Ascending aorta (tissue), 2 donors: ENCODE measurements at regions not wholly inside any gene's neighbourhood (a gene's known extent, or its start where the extent isn't known, plus 50 kb on each side); places are given as distances from the start of the nearest gene placed in this dataset.

Experiments
- DNase-seq, 2 donors: peaks; one replicate each; pipeline ENCODE4 v3.0.0-alpha.2; 2019; ENCODE audit warnings: low spot score in 2 of 2
- H3K27ac ChIP-seq, 2 donors: fragments of 200-600 bp; sonication (generic); one replicate each; pipeline ENCODE4 v1.5.1; 2016 to 2017; ENCODE audit warnings: mild to moderate bottlenecking in 1 of 2
- H3K27me3 ChIP-seq: fragments of 200-600 bp; sonication (generic); one replicate; pipeline ENCODE4 v1.5.1; 2017
- H3K36me3 ChIP-seq, 2 donors: fragments of 200-600 bp; sonication (generic); one replicate each; pipeline ENCODE4 v1.5.1; 2016
- H3K4me1 ChIP-seq, 2 donors: fragments of 200-600 bp; sonication (generic); one replicate each; pipeline ENCODE4 v1.5.1; 2016 to 2017; ENCODE audit warnings: mild to moderate bottlenecking in 1 of 2
- H3K4me3 ChIP-seq, 2 donors: fragments of 200-600 bp; sonication (generic); one replicate each; pipeline ENCODE4 v1.5.1; 2016 to 2017; ENCODE audit warnings: mild to moderate bottlenecking in 1 of 2
- H3K9me3 ChIP-seq, 2 donors: fragments of 200-600 bp; sonication (generic); one replicate each; pipeline ENCODE4 v1.5.1; 2016
- intact Hi-C: fragments of 100-400 bp; cut with DNase I; formaldehyde crosslinking; loops from one replicate; pipeline ENCODE4 v1.15.1; 2023
- TF ChIP-seq, protein P1 (sequence below), 3 experiments: fragments of 200-600 bp in 2 of 3; fragments of 450-650 bp in 1 of 3; sonication (generic) in 2 of 3; IDR thresholded peaks; one replicate each; pipeline ENCODE4 v1.5.1; 2016 to 2019; ENCODE audit warnings: antibody characterized with exemption in 3 of 3, mild to moderate bottlenecking in 1 of 3, moderate library complexity in 1 of 3

DNA sequence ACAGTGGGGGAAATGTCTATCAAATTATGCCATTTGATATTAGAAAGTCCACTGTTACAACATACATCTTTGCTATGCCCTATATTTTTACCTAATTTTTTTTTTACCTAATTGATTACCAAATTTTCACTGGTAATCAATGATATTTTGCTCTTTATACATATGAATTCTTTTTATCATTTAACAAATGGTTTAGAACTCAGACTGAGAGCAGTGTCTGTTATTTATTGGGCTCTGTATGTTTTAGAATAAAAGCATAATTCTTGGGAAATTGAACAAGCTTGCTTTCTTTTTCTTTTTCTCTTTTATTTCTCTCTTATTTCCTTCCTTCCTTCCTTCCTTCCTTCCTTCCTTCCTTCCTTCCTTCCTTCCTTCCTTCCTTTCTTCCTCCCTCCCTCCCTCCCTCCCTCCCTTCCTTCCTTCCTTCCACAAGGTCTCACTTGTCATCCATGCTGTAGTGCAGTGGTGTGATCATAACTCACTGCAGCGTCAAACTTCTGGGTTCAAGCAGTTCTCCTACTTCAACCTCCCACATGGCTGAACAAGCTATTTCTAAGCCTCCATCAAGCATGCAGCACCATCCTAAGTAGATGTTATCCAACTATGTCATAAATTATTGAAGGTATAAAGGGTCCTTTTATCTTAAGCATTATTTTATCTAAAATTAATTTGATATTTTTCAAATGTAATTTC lies 911.7 kb upstream of the CITED2 start:
- TF ChIP-seq, protein P1, sequence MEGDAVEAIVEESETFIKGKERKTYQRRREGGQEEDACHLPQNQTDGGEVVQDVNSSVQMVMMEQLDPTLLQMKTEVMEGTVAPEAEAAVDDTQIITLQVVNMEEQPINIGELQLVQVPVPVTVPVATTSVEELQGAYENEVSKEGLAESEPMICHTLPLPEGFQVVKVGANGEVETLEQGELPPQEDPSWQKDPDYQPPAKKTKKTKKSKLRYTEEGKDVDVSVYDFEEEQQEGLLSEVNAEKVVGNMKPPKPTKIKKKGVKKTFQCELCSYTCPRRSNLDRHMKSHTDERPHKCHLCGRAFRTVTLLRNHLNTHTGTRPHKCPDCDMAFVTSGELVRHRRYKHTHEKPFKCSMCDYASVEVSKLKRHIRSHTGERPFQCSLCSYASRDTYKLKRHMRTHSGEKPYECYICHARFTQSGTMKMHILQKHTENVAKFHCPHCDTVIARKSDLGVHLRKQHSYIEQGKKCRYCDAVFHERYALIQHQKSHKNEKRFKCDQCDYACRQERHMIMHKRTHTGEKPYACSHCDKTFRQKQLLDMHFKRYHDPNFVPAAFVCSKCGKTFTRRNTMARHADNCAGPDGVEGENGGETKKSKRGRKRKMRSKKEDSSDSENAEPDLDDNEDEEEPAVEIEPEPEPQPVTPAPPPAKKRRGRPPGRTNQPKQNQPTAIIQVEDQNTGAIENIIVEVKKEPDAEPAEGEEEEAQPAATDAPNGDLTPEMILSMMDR (IDR thresholded peaks at IDR 0.05), result no peak
- intact Hi-C loops, result no loop called here
- no peak overlapping the region for H3K4me3 ChIP-seq
- no peaks in the 10 kb centered on the region for H3K4me1 ChIP-seq
- no peaks in the 10 kb centered on the region for H3K27me3 ChIP-seq
- DNase-seq, result no peak
- H3K9me3 ChIP-seq, result no peaks in the 10 kb centered on the region
- H3K27ac ChIP-seq, result no peak overlapping the region
- no peaks in the 10 kb centered on the region for H3K36me3 ChIP-seq

DNA sequence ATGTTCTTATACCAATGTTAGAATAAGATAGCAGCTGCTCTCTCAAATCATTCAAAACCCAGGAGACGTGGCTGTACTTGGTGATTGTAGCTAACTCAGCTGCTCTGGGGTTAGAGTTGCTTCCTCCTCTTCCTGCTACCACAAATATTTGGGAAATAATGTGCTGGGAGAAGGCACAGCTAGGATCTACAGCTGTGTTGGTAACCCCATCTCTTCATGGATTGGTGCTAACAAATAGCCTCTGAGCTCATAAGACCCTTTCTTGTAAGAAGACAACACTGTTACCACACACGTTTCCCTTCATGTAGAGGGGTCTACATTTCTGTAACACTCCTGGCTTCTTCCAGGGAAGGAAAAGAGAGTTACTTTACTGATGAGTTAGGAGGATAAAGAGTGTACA lies 911.0 kb upstream of the CITED2 start:
- H3K27ac ChIP-seq, result no peak overlapping the region
- no peaks in the 10 kb centered on the region for H3K4me1 ChIP-seq
- no peaks in the 10 kb centered on the region for H3K27me3 ChIP-seq
- H3K9me3 ChIP-seq, result no peaks in the 10 kb centered on the region
- TF ChIP-seq, protein P1 (IDR thresholded peaks at IDR 0.05), result no peak
- H3K36me3 ChIP-seq, result no peaks in the 10 kb centered on the region
- no peak for DNase-seq
- no peak overlapping the region for H3K4me3 ChIP-seq
- intact Hi-C loops, result no loop called here

DNA sequence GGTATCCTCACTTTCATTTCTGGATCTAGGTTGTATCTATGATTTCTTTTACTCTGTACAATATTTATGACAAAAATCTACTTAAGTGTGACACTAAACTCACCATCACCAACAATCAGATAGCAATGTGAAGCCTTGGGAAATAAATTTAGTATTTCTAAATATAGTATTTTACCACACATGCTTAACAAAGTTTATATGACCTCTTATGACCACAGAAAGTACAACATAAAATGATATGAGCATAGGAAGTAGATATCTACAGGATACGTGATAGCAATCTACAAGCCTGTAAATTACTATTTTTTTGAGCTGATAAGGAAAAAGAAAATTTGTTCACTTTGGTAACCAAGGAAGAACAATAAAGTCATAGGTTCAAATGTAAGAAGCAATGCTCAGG lies 910.4 kb upstream of the CITED2 start:
- DNase-seq, result no peak
- TF ChIP-seq, protein P1 (IDR thresholded peaks at IDR 0.05), result no peak
- intact Hi-C loops, result no loop called here
- no peaks in the 10 kb centered on the region for H3K27me3 ChIP-seq
- H3K36me3 ChIP-seq, result no peaks in the 10 kb centered on the region
- no peak overlapping the region for H3K27ac ChIP-seq
- H3K4me1 ChIP-seq, result no peaks in the 10 kb centered on the region
- H3K4me3 ChIP-seq, result no peak overlapping the region
- H3K9me3 ChIP-seq, result no peaks in the 10 kb centered on the region

DNA sequence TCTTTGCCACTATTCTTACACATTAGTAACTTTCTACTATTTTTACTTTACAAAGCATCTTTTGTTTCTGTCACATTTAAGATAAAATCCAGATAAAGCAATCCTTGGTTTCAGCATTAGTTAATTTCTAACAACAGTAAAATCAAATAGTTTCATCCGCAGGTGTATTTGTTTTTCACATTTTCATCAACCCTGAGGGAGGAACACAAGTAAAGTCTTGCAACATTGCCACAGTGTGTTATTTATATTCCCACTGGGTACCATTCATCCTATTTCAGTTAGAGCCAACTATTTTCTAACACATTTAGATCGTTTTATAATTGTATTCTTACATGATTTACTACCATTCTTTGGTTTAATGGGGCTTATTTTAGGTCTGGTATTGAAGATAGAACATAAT lies 908.7 kb upstream of the CITED2 start:
- H3K4me3 ChIP-seq, result no peak overlapping the region
- no peaks in the 10 kb centered on the region for H3K4me1 ChIP-seq
- no peak overlapping the region for H3K27ac ChIP-seq
- H3K36me3 ChIP-seq, result no peaks in the 10 kb centered on the region
- TF ChIP-seq, protein P1 (IDR thresholded peaks at IDR 0.05), result no peak
- intact Hi-C loops, result no loop called here
- no peak for DNase-seq
- H3K27me3 ChIP-seq, result no peaks in the 10 kb centered on the region
- H3K9me3 ChIP-seq, result no peaks in the 10 kb centered on the region

DNA sequence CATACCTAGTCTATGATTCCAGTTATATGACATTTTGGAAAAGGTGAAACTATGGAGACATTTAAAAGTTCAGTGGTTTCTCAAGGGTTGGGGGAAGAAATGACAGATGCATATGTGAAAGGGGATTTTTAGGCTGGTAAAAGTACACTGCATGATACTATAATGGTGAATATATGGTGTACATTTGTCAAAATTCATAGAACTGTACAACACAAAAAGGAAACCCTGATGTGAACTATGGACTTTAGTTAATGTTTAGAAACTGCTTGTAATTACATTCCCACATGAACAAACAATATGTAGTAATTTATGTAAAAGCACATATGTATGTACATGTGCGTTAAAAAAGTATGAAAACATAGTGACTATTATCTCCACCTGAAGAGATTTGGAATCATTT lies 907.3 kb upstream of the CITED2 start:
- H3K4me3 ChIP-seq, result no peak overlapping the region
- DNase-seq, result no peak
- H3K4me1 ChIP-seq, result no peaks in the 10 kb centered on the region
- H3K27me3 ChIP-seq, result no peaks in the 10 kb centered on the region
- intact Hi-C loops, result no loop called here
- TF ChIP-seq, protein P1 (IDR thresholded peaks at IDR 0.05), result no peak
- H3K9me3 ChIP-seq, result no peaks in the 10 kb centered on the region
- no peak overlapping the region for H3K27ac ChIP-seq
- no peaks in the 10 kb centered on the region for H3K36me3 ChIP-seq

DNA sequence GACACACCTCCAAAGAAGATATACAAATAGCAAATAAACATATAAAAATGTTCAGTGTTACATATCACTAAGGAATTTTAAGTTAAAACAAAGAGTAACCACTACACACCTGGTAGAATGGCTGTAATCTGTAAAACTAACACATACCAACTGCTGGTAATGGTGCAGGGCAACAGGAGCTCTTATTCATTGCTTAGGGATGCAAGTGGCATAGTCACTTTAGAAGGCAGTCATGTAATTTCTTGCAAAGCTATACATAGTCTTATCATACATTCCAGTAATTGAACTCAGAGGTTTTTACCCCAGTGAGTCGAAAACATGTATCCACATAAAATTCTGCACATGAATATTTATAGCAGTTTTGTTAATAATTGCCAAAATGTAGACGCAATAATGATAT lies 906.8 kb upstream of the CITED2 start:
- no peak for DNase-seq
- Histone ChIP-seq H3K4me3 (no peak overlapping the region), H3K36me3 (no peaks in the 10 kb centered on the region), H3K27me3 (no peaks in the 10 kb centered on the region), H3K9me3 (no peaks in the 10 kb centered on the region), H3K4me1 (no peaks in the 10 kb centered on the region), H3K27ac (no peak overlapping the region)
- TF ChIP-seq, protein P1 (IDR thresholded peaks at IDR 0.05), result no peak
- intact Hi-C loops, result no loop called here
